ENCODE measurements at regions not wholly inside any gene's neighbourhood (a gene's known extent, or its start where the extent isn't known, plus 50 kb on each side); places are given as distances from the start of the nearest gene placed in this dataset.
"Not testable (repeated sequence)": the region's sequence is repeated elsewhere in the genome, so short reads cannot be mapped to it uniquely, and the experiment has no call there.

DNA sequence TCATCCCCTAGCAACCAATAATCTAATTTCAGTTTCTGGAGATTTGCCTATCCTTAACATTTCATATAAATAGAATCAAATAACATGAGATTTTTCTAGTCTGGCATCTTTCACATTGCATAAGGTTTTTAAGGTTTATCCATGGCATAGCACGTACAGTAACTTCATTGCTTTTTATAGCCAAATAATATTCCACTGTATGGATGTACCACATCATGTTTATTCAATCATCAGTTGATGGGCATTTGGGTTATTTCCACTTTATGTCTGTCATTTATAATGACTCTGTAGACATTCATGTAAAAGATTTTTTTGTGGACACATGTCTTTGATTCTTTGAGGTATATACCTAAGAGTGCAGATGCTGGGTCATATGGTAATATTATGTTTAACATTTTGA, 1052.6 kb downstream of the DNAJB9 start:
- Histone ChIP-seq H3K36me3 (ENCODE audit: control insufficient read depth in 2 of 2, insufficient read depth in 2 of 2, low read length in 1 of 2) (no peaks in the 10 kb centered on the region), H3K4me2 (ENCODE audit: control insufficient read depth, insufficient read depth) (no peak overlapping the region), H3K27me3 (replicated peaks in 1 of 2; ENCODE audit: control insufficient read depth in 2 of 2, insufficient read depth in 2 of 2, low read length in 1 of 2) (no peaks in the 10 kb centered on the region), H3K9ac (ENCODE audit: control insufficient read depth, insufficient read depth, low read length) (no peak overlapping the region), H3K27ac (ENCODE audit: control insufficient read depth, insufficient read depth) (no peak overlapping the region), H4K20me1 (ENCODE audit: control insufficient read depth, insufficient read depth) (no peaks in the 10 kb centered on the region), H3K79me2 (ENCODE audit: control insufficient read depth, insufficient read depth, low read length) (no peaks in the 10 kb centered on the region), H2AFZ (ENCODE audit: control insufficient read depth, low read depth, low read length) (no peak overlapping the region), H3K4me3 (no peak overlapping the region), H3K9me3 (replicated peaks; ENCODE audit: control insufficient read depth, insufficient read depth, low read length) (no peaks in the 10 kb centered on the region), H3K4me1 (ENCODE audit: control insufficient read depth, insufficient read depth, low read length) (no peaks in the 10 kb centered on the region)
- TF ChIP-seq SMARCA5 (IDR thresholded peaks at IDR 0.05) = no peak
- in situ Hi-C loops (cut with MboI) = no loop called here
- ChIA-PET RAD21 (ENCODE audit: unreplicated experiment) (no interaction called here), SMC1A (ENCODE audit: uncharacterized antibody, unreplicated experiment) (no interaction called here), POLR2A (no interaction called here), CTCF (no interaction called here)
- no peak for FAIRE-seq
- 75% methylated on average over 1 of the region's 1 CpG for WGBS (ENCODE audit: insufficient coverage, insufficient replicate concordance, low lambda C conversion rate, missing lambda C conversion rate)
- no peak for ATAC-seq
- no peak for DNase-seq (ENCODE audit: low read depth, low spot score)
- BruUV-seq (replicated peaks) = no TSS peak
- intact Hi-C loops (cut with micrococcal nuclease; ENCODE audit: unreplicated experiment) = no loop called here

DNA sequence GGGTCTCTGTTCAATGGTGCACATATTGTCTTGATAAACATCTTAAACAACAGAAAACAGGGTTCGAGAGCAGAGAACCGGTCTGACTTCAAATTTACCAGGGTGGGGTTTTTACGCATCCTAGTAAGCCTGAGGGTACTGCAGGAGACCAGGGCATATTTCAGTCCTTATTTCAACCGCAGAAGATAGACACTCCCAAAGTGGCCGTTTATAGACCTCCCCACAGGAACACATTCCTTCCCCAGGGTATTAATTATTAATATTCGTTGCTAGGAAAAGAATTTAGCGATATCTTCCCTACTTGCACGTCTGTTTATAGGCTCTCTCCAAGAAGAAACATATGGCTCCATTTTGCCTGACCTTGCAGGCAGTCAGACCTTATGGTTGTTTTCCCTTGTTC, 1063.2 kb downstream of the DNAJB9 start:
- BruUV-seq (replicated peaks); H3K27me3 ChIP-seq (replicated peaks in 1 of 2; ENCODE audit: control insufficient read depth in 2 of 2, insufficient read depth in 2 of 2, low read length in 1 of 2); FAIRE-seq; H3K4me3 ChIP-seq; ATAC-seq; intact Hi-C loops (cut with micrococcal nuclease; ENCODE audit: unreplicated experiment); POLR2A ChIA-PET; H3K9ac ChIP-seq (ENCODE audit: control insufficient read depth, insufficient read depth, low read length); DNase-seq (ENCODE audit: low read depth, low spot score); H3K36me3 ChIP-seq (ENCODE audit: control insufficient read depth in 2 of 2, insufficient read depth in 2 of 2, low read length in 1 of 2); H3K27ac ChIP-seq (ENCODE audit: control insufficient read depth, insufficient read depth); H3K4me2 ChIP-seq (ENCODE audit: control insufficient read depth, insufficient read depth); H4K20me1 ChIP-seq (ENCODE audit: control insufficient read depth, insufficient read depth); in situ Hi-C loops (cut with MboI); RAD21 ChIA-PET (ENCODE audit: unreplicated experiment); H3K79me2 ChIP-seq (ENCODE audit: control insufficient read depth, insufficient read depth, low read length); H2AFZ ChIP-seq (ENCODE audit: control insufficient read depth, low read depth, low read length); SMC1A ChIA-PET (ENCODE audit: uncharacterized antibody, unreplicated experiment); H3K9me3 ChIP-seq (replicated peaks; ENCODE audit: control insufficient read depth, insufficient read depth, low read length); CTCF ChIA-PET; H3K4me1 ChIP-seq (ENCODE audit: control insufficient read depth, insufficient read depth, low read length): not testable (repeated sequence)
- WGBS (ENCODE audit: insufficient coverage, insufficient replicate concordance, low lambda C conversion rate, missing lambda C conversion rate) = 28% methylated on average over 8 of the region's 8 CpGs

GRCh38 chr7:109635374-109635773, 1065.7 kb downstream of the DNAJB9 start:
- Histone ChIP-seq H3K4me1 (ENCODE audit: control insufficient read depth, insufficient read depth, low read length) (no peaks in the 10 kb centered on the region), H3K4me2 (ENCODE audit: control insufficient read depth, insufficient read depth) (no peak overlapping the region), H3K4me3 (no peak overlapping the region), H2AFZ (ENCODE audit: control insufficient read depth, low read depth, low read length) (no peak overlapping the region), H4K20me1 (ENCODE audit: control insufficient read depth, insufficient read depth) (no peaks in the 10 kb centered on the region), H3K79me2 (ENCODE audit: control insufficient read depth, insufficient read depth, low read length) (no peaks in the 10 kb centered on the region), H3K9ac (ENCODE audit: control insufficient read depth, insufficient read depth, low read length) (no peak overlapping the region), H3K27ac (ENCODE audit: control insufficient read depth, insufficient read depth) (no peak overlapping the region), H3K27me3 (replicated peaks in 1 of 2; ENCODE audit: control insufficient read depth in 2 of 2, insufficient read depth in 2 of 2, low read length in 1 of 2) (no peaks in the 10 kb centered on the region), H3K36me3 (ENCODE audit: control insufficient read depth in 2 of 2, insufficient read depth in 2 of 2, low read length in 1 of 2) (no peaks in the 10 kb centered on the region), H3K9me3 (replicated peaks; ENCODE audit: control insufficient read depth, insufficient read depth, low read length) (no peaks in the 10 kb centered on the region)
- TF ChIP-seq, protein P1, sequence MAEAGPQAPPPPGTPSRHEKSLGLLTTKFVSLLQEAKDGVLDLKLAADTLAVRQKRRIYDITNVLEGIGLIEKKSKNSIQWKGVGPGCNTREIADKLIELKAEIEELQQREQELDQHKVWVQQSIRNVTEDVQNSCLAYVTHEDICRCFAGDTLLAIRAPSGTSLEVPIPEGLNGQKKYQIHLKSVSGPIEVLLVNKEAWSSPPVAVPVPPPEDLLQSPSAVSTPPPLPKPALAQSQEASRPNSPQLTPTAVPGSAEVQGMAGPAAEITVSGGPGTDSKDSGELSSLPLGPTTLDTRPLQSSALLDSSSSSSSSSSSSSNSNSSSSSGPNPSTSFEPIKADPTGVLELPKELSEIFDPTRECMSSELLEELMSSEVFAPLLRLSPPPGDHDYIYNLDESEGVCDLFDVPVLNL (IDR thresholded peaks at IDR 0.05; ENCODE audit: low read depth, low read length) = no peak
- TF ChIP-seq SRF (IDR thresholded peaks at IDR 0.05; ENCODE audit: low read depth in 2 of 2, low read length in 2 of 2) = no peak
- no peak for TF ChIP-seq SUPT20H (IDR thresholded peaks at IDR 0.05; ENCODE audit: borderline replicate concordance, control insufficient read depth, low read depth, low read length)
- 22% methylated on average over 3 of the region's 3 CpGs for WGBS (ENCODE audit: insufficient coverage, insufficient replicate concordance, low lambda C conversion rate, missing lambda C conversion rate)
- ATAC-seq (no peak), FAIRE-seq (no peak), DNase-seq (ENCODE audit: low read depth, low spot score) (no peak)
- CTCF ChIA-PET = no interaction called here
- SMC1A ChIA-PET (ENCODE audit: uncharacterized antibody, unreplicated experiment) = no interaction called here
- RAD21 ChIA-PET (ENCODE audit: unreplicated experiment) = no interaction called here
- intact Hi-C loops (cut with micrococcal nuclease; ENCODE audit: unreplicated experiment) (no loop called here), in situ Hi-C loops (cut with MboI) (no loop called here)
- no TSS peak for BruUV-seq (replicated peaks)
- POLR2A ChIA-PET = no interaction called here
